ENCODE measurements at regions not wholly inside any gene's neighbourhood (a gene's known extent, or its start where the extent isn't known, plus 50 kb on each side); places are given as distances from the start of the nearest gene placed in this dataset.
A peak's percentile ranks its signal among the peaks of the same experiment; 100 is the strongest.

- ChIA-PET POLR2A (ENCODE audit: unreplicated experiment) (no interaction called here), CTCF (no interaction called here)
- Histone ChIP-seq H3K9me3 (ENCODE audit: control insufficient read depth, insufficient read depth, low read length) (no peaks in the 10 kb centered on the region), H4K91ac (ENCODE audit: insufficient read depth, low read depth, low read length) (no peak overlapping the region), H3K9ac (ENCODE audit: low read depth, low read length) (no peak overlapping the region), H3K23ac (ENCODE audit: low read depth, low read length) (no peak overlapping the region), H3K4ac (ENCODE audit: low read depth, low read length) (no peak overlapping the region), H2AFZ (replicated peaks; ENCODE audit: low read length, poor library complexity) (no peak overlapping the region), H4K8ac (ENCODE audit: low read depth in 2 of 2, low read length in 2 of 2) (no peak overlapping the region), H3K27me3 (ENCODE audit: control insufficient read depth, insufficient read depth, low read length) (no peaks in the 10 kb centered on the region), H3K14ac (replicated peaks; ENCODE audit: low read depth, low read length) (no peak overlapping the region), H2BK15ac (ENCODE audit: low read depth, low read length) (no peak overlapping the region), H2BK20ac (ENCODE audit: low read depth, low read length) (no peak overlapping the region), H3K18ac (ENCODE audit: low read depth, low read length) (no peak overlapping the region), H4K20me1 (ENCODE audit: insufficient read depth, low read length) (no peaks in the 10 kb centered on the region), H3K9me1 (ENCODE audit: insufficient read depth, low read length) (no peaks in the 10 kb centered on the region), H2BK120ac (ENCODE audit: low read depth, low read length) (no peak overlapping the region), H2AK9ac (replicated peaks; ENCODE audit: low read depth, low read length, poor library complexity) (no peak overlapping the region), H3K79me1 (ENCODE audit: low read depth in 1 of 2, low read length in 2 of 2) (no peaks in the 10 kb centered on the region), H3K36me3 (ENCODE audit: control insufficient read depth, insufficient read depth, low read length) (no peaks in the 10 kb centered on the region), H2AK5ac (ENCODE audit: low read depth, low read length) (no peak overlapping the region), H3K56ac (ENCODE audit: extremely low read depth, insufficient read depth, low read length) (no peak overlapping the region), H3K4me2 (ENCODE audit: low read depth, low read length) (no peak overlapping the region), H4K5ac (ENCODE audit: low read depth, low read length) (no peak overlapping the region), H3K4me3 (ENCODE audit: insufficient read depth, low read depth, low read length) (no peak overlapping the region), H3K4me1 (ENCODE audit: control insufficient read depth, insufficient read depth, low read length) (no peaks in the 10 kb centered on the region), H3K27ac (ENCODE audit: insufficient read depth, low read length) (no peak overlapping the region), H2BK5ac (ENCODE audit: low read depth, low read length, poor library complexity, severe bottlenecking) (no peak overlapping the region)
- in situ Hi-C loops (cut with MboI; ENCODE audit: low sequenced_read_pairs) (no loop called here), intact Hi-C loops (cut with micrococcal nuclease) (no loop called here), dilution Hi-C loops (cut with HindIII; ENCODE audit: low sequenced_read_pairs, unreplicated experiment) (no loop called here)
- TF ChIP-seq MAZ (IDR thresholded peaks at IDR 0.05; ENCODE audit: borderline replicate concordance, low read depth, low read length) (no peak), CEBPB (IDR thresholded peaks at IDR 0.05; ENCODE audit: low read depth, low read length) (peak; percentile 88)
- no TSS peak for BruUV-seq (replicated peaks)
- ATAC-seq (ENCODE audit: low read depth) (no peak), DNase-seq (peak; percentile 16)
Observed at GRCh38 chr4:182113779-182114178, 129.4 kb upstream of the TENM3 start.

Measured in IMR-90 (cell line).